SK-N-SH treated with all-trans-retinoic acid at 6 μM for 48 hours (cell line): ENCODE measurements at regions not wholly inside any gene's neighbourhood (a gene's known extent, or its start where the extent isn't known, plus 50 kb on each side); places are given as distances from the start of the nearest gene placed in this dataset.

Experiments
- ARNTL ChIP-seq: fragments of 450-650 bp; formaldehyde crosslinking; IDR thresholded peaks from 2 replicates; pipeline ENCODE4 v1.5.0; 2020; ENCODE audit warnings: low read depth, mild to moderate bottlenecking, moderate library complexity, borderline replicate concordance
- PPARA ChIP-seq: fragments of 250-450 bp; sonication (Bioruptor Pico); IDR thresholded peaks from 2 replicates; pipeline ENCODE4 v1.5.0; 2020; ENCODE audit warnings: mild to moderate bottlenecking, borderline replicate concordance
- SNAI2 ChIP-seq: fragments of 250-450 bp; sonication (Bioruptor Pico); IDR thresholded peaks from 2 replicates; pipeline ENCODE4 v1.5.0; 2020; ENCODE audit warnings: mild to moderate bottlenecking, moderate library complexity
- TOX ChIP-seq: fragments of 250-450 bp; sonication (Bioruptor Pico); IDR thresholded peaks from 2 replicates; pipeline ENCODE4 v1.8.0; 2021; ENCODE audit warnings: mild to moderate bottlenecking, moderate library complexity, borderline replicate concordance
- ZC3H10 ChIP-seq: fragments of 250-450 bp; sonication (Bioruptor Pico); IDR thresholded peaks from 2 replicates; pipeline ENCODE4 v1.5.1; 2021; ENCODE audit warnings: mild to moderate bottlenecking, moderate library complexity
- ZFP3 ChIP-seq: fragments of 250-450 bp; sonication (Bioruptor Pico); IDR thresholded peaks from 2 replicates; pipeline ENCODE4 v1.5.0; 2020; ENCODE audit warnings: mild to moderate bottlenecking, moderate library complexity
- ZNF70 ChIP-seq: fragments of 450-650 bp; formaldehyde crosslinking; IDR thresholded peaks from 2 replicates; pipeline ENCODE4 v1.5.0; 2020; ENCODE audit warnings: mild to moderate bottlenecking, moderate library complexity
- ZNF8 ChIP-seq: fragments of 450-650 bp; formaldehyde crosslinking; IDR thresholded peaks from 2 replicates; pipeline ENCODE4 v1.5.0; 2020; ENCODE audit warnings: mild to moderate bottlenecking, moderate library complexity
- TF ChIP-seq, protein P1 (sequence below): fragments of 250-450 bp; sonication (Bioruptor Pico); IDR thresholded peaks from 2 replicates; pipeline ENCODE4 v1.8.0; 2021; ENCODE audit warnings: low read depth, mild to moderate bottlenecking, moderate library complexity, borderline replicate concordance
- TF ChIP-seq, protein P2 (sequence below): fragments of 250-450 bp; sonication (Bioruptor Pico); IDR thresholded peaks from 2 replicates; pipeline ENCODE4 v1.5.1; 2020; ENCODE audit warnings: low read depth, mild to moderate bottlenecking, moderate library complexity
- TF ChIP-seq, protein P3 (sequence below): fragments of 250-450 bp; sonication (Bioruptor Pico); IDR thresholded peaks from 2 replicates; pipeline ENCODE4 v1.8.0; 2020; ENCODE audit warnings: mild to moderate bottlenecking, moderate library complexity, borderline replicate concordance
- TF ChIP-seq, protein P4 (sequence below): fragments of 250-450 bp; sonication (Bioruptor Pico); IDR thresholded peaks from 2 replicates; pipeline ENCODE4 v1.5.1; 2021; ENCODE audit warnings: mild to moderate bottlenecking, moderate library complexity

DNA sequence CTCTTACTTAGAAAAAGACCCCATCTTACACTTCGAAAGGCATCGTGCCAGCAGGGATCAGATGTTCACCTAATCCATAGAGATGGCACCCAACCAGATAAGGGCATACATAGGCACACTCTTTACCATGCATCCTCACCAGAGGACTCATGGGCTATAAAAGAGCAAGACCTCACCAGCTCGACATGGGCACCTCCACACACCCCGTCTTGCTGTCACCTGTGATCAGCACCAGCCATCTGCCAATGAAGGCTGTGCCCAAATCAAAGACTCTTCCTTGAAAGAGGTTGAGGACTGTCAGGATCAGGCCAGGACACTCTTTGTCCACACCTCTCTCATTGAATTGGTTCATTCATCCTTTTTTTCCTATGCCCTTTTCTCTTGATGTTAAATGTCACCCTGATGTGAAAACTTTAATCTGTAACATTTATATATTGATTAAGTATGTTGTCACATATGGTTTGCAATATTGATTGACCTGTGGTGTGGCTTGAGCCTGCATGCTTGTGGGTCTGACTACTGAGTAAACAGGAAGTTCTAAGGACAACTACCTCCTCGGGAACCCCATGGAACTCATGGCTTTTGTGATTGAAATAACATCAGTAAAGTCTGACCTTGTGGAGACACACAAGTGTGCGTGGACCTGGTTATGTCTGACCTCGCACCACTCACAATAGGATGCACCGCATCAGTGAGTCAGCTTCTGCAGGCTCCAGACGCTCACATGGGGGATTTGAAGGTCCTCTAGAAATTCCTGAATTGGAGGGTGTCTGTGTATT, 75.5 kb downstream of the HTR5A start:
- TF ChIP-seq, protein P1, sequence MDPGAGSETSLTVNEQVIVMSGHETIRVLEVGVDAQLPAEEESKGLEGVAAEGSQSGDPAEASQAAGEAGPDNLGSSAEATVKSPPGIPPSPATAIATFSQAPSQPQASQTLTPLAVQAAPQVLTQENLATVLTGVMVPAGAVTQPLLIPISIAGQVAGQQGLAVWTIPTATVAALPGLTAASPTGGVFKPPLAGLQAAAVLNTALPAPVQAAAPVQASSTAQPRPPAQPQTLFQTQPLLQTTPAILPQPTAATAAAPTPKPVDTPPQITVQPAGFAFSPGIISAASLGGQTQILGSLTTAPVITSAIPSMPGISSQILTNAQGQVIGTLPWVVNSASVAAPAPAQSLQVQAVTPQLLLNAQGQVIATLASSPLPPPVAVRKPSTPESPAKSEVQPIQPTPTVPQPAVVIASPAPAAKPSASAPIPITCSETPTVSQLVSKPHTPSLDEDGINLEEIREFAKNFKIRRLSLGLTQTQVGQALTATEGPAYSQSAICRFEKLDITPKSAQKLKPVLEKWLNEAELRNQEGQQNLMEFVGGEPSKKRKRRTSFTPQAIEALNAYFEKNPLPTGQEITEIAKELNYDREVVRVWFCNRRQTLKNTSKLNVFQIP: no peak
- TF ChIP-seq ZC3H10 (CRISPR knock-in tag) (no peak), TOX (CRISPR knock-in tag) (no peak), ARNTL (CRISPR knock-in tag) (no peak), PPARA (CRISPR knock-in tag) (no peak), ZNF70 (CRISPR knock-in tag) (no peak), ZNF8 (CRISPR knock-in tag) (no peak), ZFP3 (CRISPR knock-in tag) (no peak), SNAI2 (CRISPR knock-in tag) (no peak)
- TF ChIP-seq, protein P2, sequence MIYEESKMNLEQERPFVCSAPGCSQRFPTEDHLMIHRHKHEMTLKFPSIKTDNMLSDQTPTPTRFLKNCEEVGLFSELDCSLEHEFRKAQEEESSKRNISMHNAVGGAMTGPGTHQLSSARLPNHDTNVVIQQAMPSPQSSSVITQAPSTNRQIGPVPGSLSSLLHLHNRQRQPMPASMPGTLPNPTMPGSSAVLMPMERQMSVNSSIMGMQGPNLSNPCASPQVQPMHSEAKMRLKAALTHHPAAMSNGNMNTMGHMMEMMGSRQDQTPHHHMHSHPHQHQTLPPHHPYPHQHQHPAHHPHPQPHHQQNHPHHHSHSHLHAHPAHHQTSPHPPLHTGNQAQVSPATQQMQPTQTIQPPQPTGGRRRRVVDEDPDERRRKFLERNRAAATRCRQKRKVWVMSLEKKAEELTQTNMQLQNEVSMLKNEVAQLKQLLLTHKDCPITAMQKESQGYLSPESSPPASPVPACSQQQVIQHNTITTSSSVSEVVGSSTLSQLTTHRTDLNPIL (CRISPR knock-in tag): no peak
- TF ChIP-seq, protein P3, sequence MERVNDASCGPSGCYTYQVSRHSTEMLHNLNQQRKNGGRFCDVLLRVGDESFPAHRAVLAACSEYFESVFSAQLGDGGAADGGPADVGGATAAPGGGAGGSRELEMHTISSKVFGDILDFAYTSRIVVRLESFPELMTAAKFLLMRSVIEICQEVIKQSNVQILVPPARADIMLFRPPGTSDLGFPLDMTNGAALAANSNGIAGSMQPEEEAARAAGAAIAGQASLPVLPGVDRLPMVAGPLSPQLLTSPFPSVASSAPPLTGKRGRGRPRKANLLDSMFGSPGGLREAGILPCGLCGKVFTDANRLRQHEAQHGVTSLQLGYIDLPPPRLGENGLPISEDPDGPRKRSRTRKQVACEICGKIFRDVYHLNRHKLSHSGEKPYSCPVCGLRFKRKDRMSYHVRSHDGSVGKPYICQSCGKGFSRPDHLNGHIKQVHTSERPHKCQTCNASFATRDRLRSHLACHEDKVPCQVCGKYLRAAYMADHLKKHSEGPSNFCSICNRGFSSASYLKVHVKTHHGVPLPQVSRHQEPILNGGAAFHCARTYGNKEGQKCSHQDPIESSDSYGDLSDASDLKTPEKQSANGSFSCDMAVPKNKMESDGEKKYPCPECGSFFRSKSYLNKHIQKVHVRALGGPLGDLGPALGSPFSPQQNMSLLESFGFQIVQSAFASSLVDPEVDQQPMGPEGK (CRISPR knock-in tag): no peak
- TF ChIP-seq, protein P4, sequence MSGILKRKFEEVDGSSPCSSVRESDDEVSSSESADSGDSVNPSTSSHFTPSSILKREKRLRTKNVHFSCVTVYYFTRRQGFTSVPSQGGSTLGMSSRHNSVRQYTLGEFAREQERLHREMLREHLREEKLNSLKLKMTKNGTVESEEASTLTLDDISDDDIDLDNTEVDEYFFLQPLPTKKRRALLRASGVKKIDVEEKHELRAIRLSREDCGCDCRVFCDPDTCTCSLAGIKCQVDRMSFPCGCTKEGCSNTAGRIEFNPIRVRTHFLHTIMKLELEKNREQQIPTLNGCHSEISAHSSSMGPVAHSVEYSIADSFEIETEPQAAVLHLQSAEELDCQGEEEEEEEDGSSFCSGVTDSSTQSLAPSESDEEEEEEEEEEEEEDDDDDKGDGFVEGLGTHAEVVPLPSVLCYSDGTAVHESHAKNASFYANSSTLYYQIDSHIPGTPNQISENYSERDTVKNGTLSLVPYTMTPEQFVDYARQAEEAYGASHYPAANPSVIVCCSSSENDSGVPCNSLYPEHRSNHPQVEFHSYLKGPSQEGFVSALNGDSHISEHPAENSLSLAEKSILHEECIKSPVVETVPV (CRISPR knock-in tag): no peak
